ENCODE measurements at regions not wholly inside any gene's neighbourhood (a gene's known extent, or its start where the extent isn't known, plus 50 kb on each side); places are given as distances from the start of the nearest gene placed in this dataset.
"Not testable (repeated sequence)": the region's sequence is repeated elsewhere in the genome, so short reads cannot be mapped to it uniquely, and the experiment has no call there.

GRCh38 chr15:67944010-67944641 lies 104.3 kb upstream of the RNU6-1 start:
- DNase-seq, result no peak

- DNase-seq, result no peak
Observed at GRCh38 chr15:67945131-67945530, 105.3 kb upstream of the RNU6-1 start.

- DNase-seq, result no peak
Observed at GRCh38 chr15:67945951-67946700, 106.3 kb upstream of the RNU6-1 start.

- no peak for DNase-seq
Observed at GRCh38 chr15:67946701-67947100, 106.9 kb upstream of the RNU6-1 start.

GRCh38 chr15:67947254-67948039 lies 106.7 kb upstream of the PIAS1 start:
- no peak for DNase-seq

GRCh38 chr15:67948215-67948614 lies 105.9 kb upstream of the PIAS1 start:
- DNase-seq, result no peak

- DNase-seq, result not testable (repeated sequence)
Observed at GRCh38 chr15:67951187-67951586, 102.9 kb upstream of the PIAS1 start.

- no peak for DNase-seq
Observed at GRCh38 chr15:67953299-67953698, 100.8 kb upstream of the PIAS1 start.

GRCh38 chr15:67955252-67955651 lies 98.9 kb upstream of the PIAS1 start:
- DNase-seq, result no peak

GRCh38 chr15:67957435-67958132 lies 96.5 kb upstream of the PIAS1 start:
- DNase-seq, result no peak

GRCh38 chr15:67967871-67968431 lies 86.2 kb upstream of the PIAS1 start:
- peak; percentile 60 to 67 for DNase-seq

GRCh38 chr15:67968564-67968963 lies 85.6 kb upstream of the PIAS1 start:
- no peak for DNase-seq

GRCh38 chr15:67968966-67969365 lies 85.1 kb upstream of the PIAS1 start:
- no peak for DNase-seq

GRCh38 chr15:67969892-67970291 lies 84.2 kb upstream of the PIAS1 start:
- DNase-seq, result no peak

GRCh38 chr15:67972377-67972776 lies 81.7 kb upstream of the PIAS1 start:
- DNase-seq, result no peak

- no peak for DNase-seq
Observed at GRCh38 chr15:67973846-67974245, 80.3 kb upstream of the PIAS1 start.

GRCh38 chr15:67976506-67977073 lies 77.5 kb upstream of the PIAS1 start:
- no peak for DNase-seq

GRCh38 chr15:67977414-67978089 lies 76.6 kb upstream of the PIAS1 start:
- no peak for DNase-seq

GRCh38 chr15:67979281-67979680 lies 74.8 kb upstream of the PIAS1 start:
- DNase-seq, result no peak

GRCh38 chr15:67980171-67980570 lies 73.9 kb upstream of the PIAS1 start:
- no peak for DNase-seq

All from right lung (tissue), 2 donors.